Tibial nerve (tissue), 4 donors: ENCODE measurements at regions not wholly inside any gene's neighbourhood (a gene's known extent, or its start where the extent isn't known, plus 50 kb on each side); places are given as distances from the start of the nearest gene placed in this dataset.
A peak's percentile ranks its signal among the peaks of the same experiment; 100 is the strongest.

ENCODE experiments used
- DNase-seq, 2 donors: peaks; one replicate each; pipeline ENCODE4 v3.0.0-alpha.2; 2019; ENCODE audit warnings: low spot score in 2 of 2
- H3K27ac ChIP-seq, 4 donors: fragments of 200-600 bp; sonication (generic) in 3 of 4; one replicate each; pipeline ENCODE4 v1.5.1; 2017 to 2019; ENCODE audit warnings: mild to moderate bottlenecking in 1 of 4
- H3K27me3 ChIP-seq, 2 donors: fragments of 200-600 bp; sonication (generic) in 1 of 2; one replicate each; pipeline versions ENCODE4 v1.5.1 to v1.6.0; 2017 to 2019
- H3K36me3 ChIP-seq, 3 donors: fragments of 200-600 bp; sonication (generic); one replicate each; pipeline ENCODE4 v1.5.1; 2018 to 2019
- H3K4me1 ChIP-seq, 4 donors: fragments of 200-600 bp; sonication (generic) in 3 of 4; one replicate each; pipeline ENCODE4 v1.5.1; 2017 to 2019
- H3K4me3 ChIP-seq, 4 donors: fragments of 200-600 bp; sonication (generic) in 3 of 4; one replicate each; pipeline ENCODE4 v1.5.1; 2017 to 2019; ENCODE audit warnings: mild to moderate bottlenecking in 1 of 4, moderate library complexity in 1 of 4
- H3K9me3 ChIP-seq, 4 donors: fragments of 200-600 bp; sonication (generic) in 3 of 4; one replicate each; pipeline ENCODE4 v1.5.1; 2017 to 2019
- EP300 ChIP-seq, 2 donors: sonication (generic); formaldehyde crosslinking; IDR thresholded peaks; one replicate each; pipeline ENCODE4 v1.6.1; 2017; ENCODE audit warnings: antibody characterized with exemption in 2 of 2, mild to moderate bottlenecking in 1 of 2
- POLR2A ChIP-seq, 2 donors: fragments of 450-650 bp; IDR thresholded peaks; one replicate each; pipeline ENCODE4 v1.6.1; 2017; ENCODE audit warnings: antibody characterized with exemption in 2 of 2, mild to moderate bottlenecking in 2 of 2, moderate library complexity in 2 of 2
- WGBS, 2 donors: methylation state at CpG; one replicate each; pipeline ENCODE4 v1.1.5; 2018; 5-methylcytosine and 5-hydroxymethylcytosine counted together
- TF ChIP-seq, protein P1 (sequence below), 5 experiments: fragments of 200-600 bp in 3 of 5; fragments of 450-650 bp in 2 of 5; sonication (generic) in 3 of 5; IDR thresholded peaks; one replicate each; pipeline ENCODE4 v1.5.1; 2016 to 2019; ENCODE audit warnings: antibody characterized with exemption in 5 of 5, mild to moderate bottlenecking in 3 of 5, moderate library complexity in 2 of 5

DNA sequence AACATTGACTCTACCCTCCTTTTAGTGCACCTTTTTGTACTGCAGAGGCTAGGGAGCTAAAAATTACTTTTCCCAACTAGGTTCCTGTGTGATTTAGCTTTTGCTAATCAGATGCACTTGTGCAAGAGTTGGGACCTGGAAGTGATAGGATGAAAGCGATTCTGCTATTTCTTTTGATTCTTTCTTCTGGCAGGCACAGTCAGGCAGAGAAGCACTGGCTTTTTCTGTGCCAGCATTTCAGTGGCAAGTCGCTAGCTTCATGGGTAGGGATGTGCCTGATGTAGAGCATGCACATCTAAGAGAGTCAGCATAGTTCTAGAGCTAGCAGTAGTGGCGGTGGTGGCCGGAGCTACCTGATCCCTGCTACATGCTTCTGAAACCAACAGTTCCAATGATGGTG is 89.8 kb downstream of the MDH1 start:
- H3K27me3 ChIP-seq = no peaks in the 10 kb centered on the region
- no peaks in the 10 kb centered on the region for H3K4me1 ChIP-seq
- H3K4me3 ChIP-seq = no peak overlapping the region
- no peaks in the 10 kb centered on the region for H3K36me3 ChIP-seq
- H3K9me3 ChIP-seq = no peaks in the 10 kb centered on the region
- 70 to 84% methylated on average over 4 of the region's 4 CpGs for WGBS, 2 donors
- no peak overlapping the region for H3K27ac ChIP-seq
- TF ChIP-seq EP300 (IDR thresholded peaks at IDR 0.05) = no peak
- TF ChIP-seq, protein P1, sequence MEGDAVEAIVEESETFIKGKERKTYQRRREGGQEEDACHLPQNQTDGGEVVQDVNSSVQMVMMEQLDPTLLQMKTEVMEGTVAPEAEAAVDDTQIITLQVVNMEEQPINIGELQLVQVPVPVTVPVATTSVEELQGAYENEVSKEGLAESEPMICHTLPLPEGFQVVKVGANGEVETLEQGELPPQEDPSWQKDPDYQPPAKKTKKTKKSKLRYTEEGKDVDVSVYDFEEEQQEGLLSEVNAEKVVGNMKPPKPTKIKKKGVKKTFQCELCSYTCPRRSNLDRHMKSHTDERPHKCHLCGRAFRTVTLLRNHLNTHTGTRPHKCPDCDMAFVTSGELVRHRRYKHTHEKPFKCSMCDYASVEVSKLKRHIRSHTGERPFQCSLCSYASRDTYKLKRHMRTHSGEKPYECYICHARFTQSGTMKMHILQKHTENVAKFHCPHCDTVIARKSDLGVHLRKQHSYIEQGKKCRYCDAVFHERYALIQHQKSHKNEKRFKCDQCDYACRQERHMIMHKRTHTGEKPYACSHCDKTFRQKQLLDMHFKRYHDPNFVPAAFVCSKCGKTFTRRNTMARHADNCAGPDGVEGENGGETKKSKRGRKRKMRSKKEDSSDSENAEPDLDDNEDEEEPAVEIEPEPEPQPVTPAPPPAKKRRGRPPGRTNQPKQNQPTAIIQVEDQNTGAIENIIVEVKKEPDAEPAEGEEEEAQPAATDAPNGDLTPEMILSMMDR (IDR thresholded peaks at IDR 0.05) = no peak
- DNase-seq = no peak

GRCh38 chr2:63679252-63679855 is 90.6 kb downstream of the MDH1 start:
- Histone ChIP-seq H3K36me3 (no peaks in the 10 kb centered on the region), H3K9me3 (no peaks in the 10 kb centered on the region)

DNA sequence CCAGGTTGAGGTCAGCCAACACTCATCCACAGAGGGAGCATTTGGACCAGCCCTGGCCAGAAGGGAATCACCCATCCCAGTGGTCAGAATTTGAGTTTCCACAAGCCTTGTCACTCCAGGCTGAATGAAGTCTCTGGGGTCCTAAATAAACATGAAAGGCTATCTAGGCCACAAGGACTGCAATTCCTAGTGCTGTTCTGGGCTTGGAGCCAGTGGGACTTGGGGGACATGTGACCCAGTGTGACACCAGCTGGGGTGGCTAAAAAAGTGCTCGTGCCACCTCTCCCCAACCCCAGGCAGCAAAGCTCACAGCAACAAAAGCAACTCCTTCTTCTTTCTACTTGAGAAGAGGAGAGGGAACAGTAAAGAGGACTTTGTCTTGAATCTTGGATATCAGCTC is 91.7 kb downstream of the MDH1 start:
- no peaks in the 10 kb centered on the region for H3K36me3 ChIP-seq
- DNase-seq = no peak
- no peak for TF ChIP-seq POLR2A (IDR thresholded peaks at IDR 0.05)
- TF ChIP-seq EP300 (IDR thresholded peaks at IDR 0.05) = no peak
- TF ChIP-seq, protein P1 (IDR thresholded peaks at IDR 0.05) = no peak
- H3K4me3 ChIP-seq = no peak overlapping the region
- no peak overlapping the region for H3K27ac ChIP-seq
- WGBS, 2 donors = 44 to 64% methylated on average over 1 of the region's 1 CpG
- no peaks in the 10 kb centered on the region for H3K4me1 ChIP-seq
- H3K9me3 ChIP-seq = no peaks in the 10 kb centered on the region
- no peaks in the 10 kb centered on the region for H3K27me3 ChIP-seq

More at GRCh38 chr2:63679252-63679855, 90.6 kb downstream of the MDH1 start:
- H3K4me1 ChIP-seq = no peaks in the 10 kb centered on the region
- no peak overlapping the region for H3K27ac ChIP-seq
- DNase-seq = no peak
- TF ChIP-seq, protein P1 (IDR thresholded peaks at IDR 0.05) = no peak
- TF ChIP-seq EP300 (IDR thresholded peaks at IDR 0.05) (no peak), POLR2A (IDR thresholded peaks at IDR 0.05) (no peak)
- WGBS, 2 donors = 85 to 86% methylated on average over 5 of the region's 5 CpGs
- no peak overlapping the region for H3K4me3 ChIP-seq
- no peaks in the 10 kb centered on the region for H3K27me3 ChIP-seq

DNA sequence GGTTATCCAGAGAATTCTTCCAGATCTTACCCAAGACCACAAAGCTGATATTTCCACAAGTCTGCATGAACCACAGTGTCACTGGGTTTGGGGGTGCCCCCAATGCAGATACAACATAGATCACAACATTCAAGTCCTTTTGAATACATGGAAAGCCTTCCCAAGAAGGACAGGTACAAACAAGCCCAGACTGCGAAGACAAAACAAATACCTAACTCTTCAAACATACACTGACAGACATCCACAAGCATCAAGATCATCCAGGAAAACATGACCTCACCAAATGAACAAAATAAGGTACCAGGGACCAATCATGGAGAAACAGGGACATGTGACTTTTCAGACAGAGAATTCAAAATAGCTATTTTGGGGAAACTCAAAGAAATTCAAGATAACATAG is 93.1 kb downstream of the MDH1 start:
- WGBS, 2 donors = 95 to 100% methylated on average over 1 of the region's 1 CpG
- H3K4me1 ChIP-seq = no peaks in the 10 kb centered on the region
- no peak for DNase-seq
- no peaks in the 10 kb centered on the region for H3K36me3 ChIP-seq
- no peaks in the 10 kb centered on the region for H3K9me3 ChIP-seq
- H3K27ac ChIP-seq = no peak overlapping the region
- TF ChIP-seq POLR2A (IDR thresholded peaks at IDR 0.05) (no peak), EP300 (IDR thresholded peaks at IDR 0.05) (no peak)
- TF ChIP-seq, protein P1 (IDR thresholded peaks at IDR 0.05) = no peak
- H3K4me3 ChIP-seq = no peak overlapping the region
- no peaks in the 10 kb centered on the region for H3K27me3 ChIP-seq

GRCh38 chr2:63692002-63692606 is 103.3 kb downstream of the MDH1 start:
- Histone ChIP-seq H3K27ac (no peak overlapping the region), H3K36me3 (no peaks in the 10 kb centered on the region), H3K27me3 (no peaks in the 10 kb centered on the region), H3K4me3 (no peak overlapping the region), H3K9me3 (no peaks in the 10 kb centered on the region), H3K4me1 (no peaks in the 10 kb centered on the region)
- no peak for TF ChIP-seq POLR2A (IDR thresholded peaks at IDR 0.05)
- TF ChIP-seq, protein P1 (IDR thresholded peaks at IDR 0.05) = peak; percentile 38 to 67 (median 54)
- peak in 1 of 2 donors; percentile 63 for DNase-seq
- 3% methylated on average over 1 of the region's 1 CpG for WGBS, 2 donors
